Adrenal gland (tissue), 9 donors: ENCODE measurements at regions not wholly inside any gene's neighbourhood (a gene's known extent, or its start where the extent isn't known, plus 50 kb on each side); places are given as distances from the start of the nearest gene placed in this dataset.

ENCODE experiments used
- DNase-seq, 7 donors: peaks; one replicate each; pipeline ENCODE4 v3.0.0-alpha.2; 2019 to 2020
- H3K27ac ChIP-seq, 5 donors: fragments of 200-600 bp; sonication (generic) in 4 of 5; 1 replicate in 3 of 5; 2 replicates in 2 of 5; pipeline versions ENCODE4 v1.5.1 to v1.8.0; 2016 to 2020; ENCODE audit warnings: mild to moderate bottlenecking in 1 of 5
- H3K27me3 ChIP-seq: fragments of 200-600 bp; 2 replicates; pipeline ENCODE4 v1.8.0; 2021
- H3K36me3 ChIP-seq, 2 donors: fragments of 200-600 bp; replicated peaks in 1 of 2; 1 replicate in 1 of 2; 2 replicates in 1 of 2; pipeline versions ENCODE4 v1.5.1 to v1.8.0; 2018 to 2022
- H3K4me1 ChIP-seq, 2 donors: fragments of 200-600 bp; replicated peaks in 1 of 2; 1 replicate in 1 of 2; 2 replicates in 1 of 2; pipeline versions ENCODE4 v1.5.1 to v1.8.0; 2018 to 2021
- H3K4me3 ChIP-seq, 4 donors: fragments of 200-600 bp; sonication (generic) in 3 of 4; one replicate each; pipeline ENCODE4 v1.5.1; 2016 to 2018
- H3K9me3 ChIP-seq, 3 donors: fragments of 200-600 bp; sonication (generic) in 1 of 3; replicated peaks in 1 of 3; 1 replicate in 2 of 3; 2 replicates in 1 of 3; pipeline versions ENCODE4 v1.5.1 to v1.8.0; 2016 to 2021
- POLR2A ChIP-seq, 2 donors: fragments of 450-650 bp; IDR thresholded peaks; one replicate each; pipeline ENCODE4 v1.6.1; 2017; ENCODE audit warnings: antibody characterized with exemption in 2 of 2, mild to moderate bottlenecking in 2 of 2, moderate library complexity in 1 of 2
- WGBS, 4 donors: extraction: QIAGEN DNeasy Blood & Tissue Kit in 2 of 4; methylation state at CpG; one replicate each; pipeline versions ENCODE4 v1.1.5 to v1.1.7; 2013 to 2017; 5-methylcytosine and 5-hydroxymethylcytosine counted together
- intact Hi-C, 2 donors: fragments of 100-400 bp; cut with DNase I; formaldehyde crosslinking; loops; one replicate each; pipeline versions ENCODE4 v1.14.1 to v1.15.0; 2022 to 2023
- TF ChIP-seq, protein P1 (sequence below), 6 experiments: fragments of 450-650 bp in 4 of 6; fragments of 200-600 bp in 2 of 6; sonication (generic) in 1 of 6; IDR thresholded peaks; 1 replicate in 5 of 6; 2 replicates in 1 of 6; pipeline versions ENCODE4 v1.5.1 to v1.8.0; 2016 to 2021; ENCODE audit warnings: antibody characterized with exemption in 6 of 6, mild to moderate bottlenecking in 2 of 6, moderate library complexity in 1 of 6
- donor health status: healthy with polysubstance abuse.
- donor health status: Bipolar disorder and iron deficiency.
- donor health status: DM: yes; HTN: yes; CAD: no.
- donor health status: DM: no; HTN: no; CAD: no.
- donor health status: DM: no; HTN: no; CAD: no.

DNA sequence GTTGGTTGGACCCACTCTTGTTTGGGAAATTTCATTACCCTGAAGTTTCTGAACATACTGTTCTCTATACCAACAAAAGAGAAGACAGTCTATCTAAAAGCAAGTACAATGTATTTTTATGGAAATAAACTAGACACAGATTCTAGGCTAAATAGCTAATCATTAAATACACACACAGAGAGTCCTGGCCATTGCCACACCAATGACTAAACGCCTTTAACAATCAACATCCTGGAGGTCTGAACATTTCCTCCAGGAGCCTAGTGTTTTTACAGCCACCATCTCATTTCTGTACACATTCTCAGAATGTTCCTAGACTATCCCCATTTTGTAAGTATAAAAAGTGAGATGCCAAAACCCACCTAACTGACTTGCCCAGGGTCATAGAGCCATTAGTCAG, 141.6 kb upstream of the RREB1 start:
- Histone ChIP-seq H3K36me3 (no peaks in the 10 kb centered on the region), H3K4me3 (no peak overlapping the region), H3K27me3 (no peaks in the 10 kb centered on the region), H3K4me1 (peaks cover 7 to 15% of the 10 kb centered on the region in 2 donors), H3K27ac (no peak overlapping the region), H3K9me3 (no peaks in the 10 kb centered on the region)
- TF ChIP-seq, protein P1, sequence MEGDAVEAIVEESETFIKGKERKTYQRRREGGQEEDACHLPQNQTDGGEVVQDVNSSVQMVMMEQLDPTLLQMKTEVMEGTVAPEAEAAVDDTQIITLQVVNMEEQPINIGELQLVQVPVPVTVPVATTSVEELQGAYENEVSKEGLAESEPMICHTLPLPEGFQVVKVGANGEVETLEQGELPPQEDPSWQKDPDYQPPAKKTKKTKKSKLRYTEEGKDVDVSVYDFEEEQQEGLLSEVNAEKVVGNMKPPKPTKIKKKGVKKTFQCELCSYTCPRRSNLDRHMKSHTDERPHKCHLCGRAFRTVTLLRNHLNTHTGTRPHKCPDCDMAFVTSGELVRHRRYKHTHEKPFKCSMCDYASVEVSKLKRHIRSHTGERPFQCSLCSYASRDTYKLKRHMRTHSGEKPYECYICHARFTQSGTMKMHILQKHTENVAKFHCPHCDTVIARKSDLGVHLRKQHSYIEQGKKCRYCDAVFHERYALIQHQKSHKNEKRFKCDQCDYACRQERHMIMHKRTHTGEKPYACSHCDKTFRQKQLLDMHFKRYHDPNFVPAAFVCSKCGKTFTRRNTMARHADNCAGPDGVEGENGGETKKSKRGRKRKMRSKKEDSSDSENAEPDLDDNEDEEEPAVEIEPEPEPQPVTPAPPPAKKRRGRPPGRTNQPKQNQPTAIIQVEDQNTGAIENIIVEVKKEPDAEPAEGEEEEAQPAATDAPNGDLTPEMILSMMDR (IDR thresholded peaks at IDR 0.05): no peak
- TF ChIP-seq POLR2A (IDR thresholded peaks at IDR 0.05): no peak
- intact Hi-C loops: no loop called here
- 79 to 95% (median 89%) methylated on average over 1 of the region's 1 CpG for WGBS, 4 donors
- DNase-seq: no peak

DNA sequence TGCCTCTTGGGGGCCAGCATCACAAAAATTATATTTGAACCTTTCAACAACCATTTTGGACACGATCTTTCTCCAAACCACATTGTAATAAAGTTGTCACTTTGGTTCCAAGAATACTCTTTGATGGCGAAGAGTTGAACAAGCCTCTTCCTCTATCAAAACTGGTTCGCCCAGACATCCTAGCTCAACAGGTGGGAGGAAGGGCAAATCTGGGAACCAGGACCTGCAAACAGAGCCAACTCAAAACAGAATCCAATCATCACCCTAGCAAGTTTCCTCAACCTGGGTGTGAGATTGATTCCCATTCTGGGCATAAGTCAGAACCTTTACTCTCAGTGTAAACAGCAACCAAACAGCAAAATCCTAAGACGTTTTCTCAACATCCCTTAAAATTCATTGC, 141.2 kb upstream of the RREB1 start:
- Histone ChIP-seq H3K4me3 (no peak overlapping the region), H3K27ac (no peak overlapping the region)
- intact Hi-C loops: no loop called here

GRCh38 chr6:6968357-6968730, 139.4 kb upstream of the RREB1 start:
- intact Hi-C loops: no loop called here
- Histone ChIP-seq H3K4me1 (peaks cover 7 to 15% of the 10 kb centered on the region in 2 donors), H3K36me3 (no peaks in the 10 kb centered on the region), H3K4me3 (no peak overlapping the region), H3K27ac (peak overlapping the region in 3 of 5 donors; percentile 35 to 72 (median 39)), H3K27me3 (no peaks in the 10 kb centered on the region), H3K9me3 (no peaks in the 10 kb centered on the region)
- WGBS, 4 donors: 53 to 83% (median 64%) methylated on average over 3 of the region's 3 CpGs
- no peak for DNase-seq
- TF ChIP-seq, protein P1 (IDR thresholded peaks at IDR 0.05): no peak
- no peak for TF ChIP-seq POLR2A (IDR thresholded peaks at IDR 0.05)

More for the DNA sequence above, 141.2 kb upstream of the RREB1 start:
- Histone ChIP-seq H3K4me1 (peaks cover 7 to 15% of the 10 kb centered on the region in 2 donors), H3K36me3 (no peaks in the 10 kb centered on the region), H3K27me3 (no peaks in the 10 kb centered on the region), H3K9me3 (no peaks in the 10 kb centered on the region)
- 95 to 97% (median 95%) methylated on average over 4 of the region's 4 CpGs for WGBS, 4 donors
- TF ChIP-seq, protein P1 (IDR thresholded peaks at IDR 0.05): no peak
- TF ChIP-seq POLR2A (IDR thresholded peaks at IDR 0.05): no peak
- DNase-seq: no peak

DNA sequence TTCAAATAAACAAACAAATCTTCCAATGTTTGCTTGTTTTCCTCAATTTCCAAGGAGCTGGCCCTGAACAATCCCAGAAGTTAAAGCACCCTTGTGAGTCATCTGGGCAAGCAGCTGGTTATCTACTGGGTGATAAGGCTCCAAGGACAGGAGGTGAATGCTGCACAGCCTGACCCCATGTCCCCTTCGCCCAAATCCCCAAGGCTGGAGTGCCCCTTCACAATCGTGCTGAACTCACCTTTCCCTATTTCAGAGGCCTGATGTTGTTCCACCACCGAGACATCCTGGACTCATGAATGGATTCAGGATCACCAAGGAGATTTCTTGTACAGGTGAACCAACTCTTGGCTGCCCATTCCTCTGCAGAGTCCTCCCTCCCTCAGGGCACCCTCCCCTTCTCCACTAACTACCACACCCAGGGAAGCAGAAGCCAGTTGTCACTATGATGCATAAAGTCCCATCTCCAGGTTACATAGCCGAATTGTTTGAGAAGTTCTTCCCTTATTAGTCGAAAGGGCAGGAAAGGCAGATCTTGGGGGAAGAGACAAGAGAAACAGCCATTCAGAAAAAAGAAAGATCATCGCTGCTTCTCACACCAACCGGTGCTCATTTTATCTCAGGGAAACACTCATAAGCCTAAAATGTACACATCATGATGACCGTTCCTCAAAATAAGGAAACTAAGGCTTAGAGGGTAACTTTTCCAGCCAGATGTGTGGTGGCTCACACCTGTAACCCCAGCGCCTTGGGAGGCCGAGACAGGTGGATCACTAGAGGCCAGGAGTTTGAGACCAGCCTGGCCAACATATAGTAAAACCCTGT, 138.8 kb upstream of the RREB1 start:
- Histone ChIP-seq H3K36me3 (no peaks in the 10 kb centered on the region), H3K9me3 (no peaks in the 10 kb centered on the region), H3K27ac (peak overlapping the region in 3 of 5 donors; percentile 35 to 72 (median 39)), H3K4me3 (no peak overlapping the region), H3K27me3 (no peaks in the 10 kb centered on the region), H3K4me1 (peaks cover 7 to 15% of the 10 kb centered on the region in 2 donors)
- peak in 4 of 7 donors; percentile 48 to 63 (median 60) for DNase-seq
- 68 to 86% (median 75%) methylated on average over 8 to 10 of the region's 10 CpGs for WGBS, 4 donors
- no peak for TF ChIP-seq POLR2A (IDR thresholded peaks at IDR 0.05)
- TF ChIP-seq, protein P1 (IDR thresholded peaks at IDR 0.05): no peak
- intact Hi-C loops: no loop called here
